ENCODE measurements at regions not wholly inside any gene's neighbourhood (a gene's known extent, or its start where the extent isn't known, plus 50 kb on each side); places are given as distances from the start of the nearest gene placed in this dataset.

GRCh38 chr21:25115021-25115420 lies 492.3 kb downstream of the MRPL39 start:
- 0% methylated on average over 1 of the region's 1 CpG for WGBS (ENCODE audit: missing lambda C conversion rate)
- FAIRE-seq (no peak), ATAC-seq (no peak), DNase-seq (ENCODE audit: low read depth in 1 of 2, low spot score in 1 of 2) (no peak)
- ChIA-PET CTCF (no interaction called here), POLR2A (no interaction called here)
- TF ChIP-seq CBX2 (IDR thresholded peaks at IDR 0.05; ENCODE audit: borderline replicate concordance, low read depth) (no peak), RCOR1 (IDR thresholded peaks at IDR 0.05; ENCODE audit: low read depth, low read length) (no peak), RAD21 (conservative IDR thresholded peaks at IDR 0.05 in 1 of 2, IDR thresholded peaks at IDR 0.05 in 1 of 2) (no peak)
- no peaks in the 10 kb centered on the region for H3K9me3 ChIP-seq
- H3K27ac ChIP-seq, result no peak overlapping the region
- no peak overlapping the region for H3K4me2 ChIP-seq
- H3K4me1 ChIP-seq, result no peaks in the 10 kb centered on the region
- H3K4me3 ChIP-seq, result no peak overlapping the region

GRCh38 chr21:25107708-25108107 lies 499.6 kb downstream of the MRPL39 start:
- ChIA-PET POLR2A (no interaction called here), CTCF (no interaction called here)
- no peak for ATAC-seq
- Histone ChIP-seq H3K4me2 (no peak overlapping the region), H3K4me3 (no peak overlapping the region), H3K27ac (no peak overlapping the region), H3K4me1 (no peaks in the 10 kb centered on the region), H3K9me3 (no peaks in the 10 kb centered on the region)
- WGBS (ENCODE audit: missing lambda C conversion rate), result 0% methylated on average over 2 of the region's 3 CpGs
- FAIRE-seq, result no peak
- no peak for DNase-seq (ENCODE audit: low read depth in 1 of 2, low spot score in 1 of 2)
- TF ChIP-seq FOSB (CRISPR knock-in tag; IDR thresholded peaks at IDR 0.05), result no peak
- no peak for TF ChIP-seq HOXB5 (CRISPR knock-in tag; IDR thresholded peaks at IDR 0.05)
- no peak for TF ChIP-seq EHMT2 (IDR thresholded peaks at IDR 0.05; ENCODE audit: low read depth)
- TF ChIP-seq HEYL (CRISPR knock-in tag; IDR thresholded peaks at IDR 0.05), result no peak
- no peak for TF ChIP-seq CBX8 (IDR thresholded peaks at IDR 0.05)
- TF ChIP-seq MYC (IDR thresholded peaks at IDR 0.05; ENCODE audit: borderline replicate concordance, low read length), result no peak
- no peak for TF ChIP-seq POLR2A (IDR thresholded peaks at IDR 0.05; ENCODE audit: low read length)
- no peak for TF ChIP-seq JUN (IDR thresholded peaks at IDR 0.05)

- Histone ChIP-seq H3K4me3 (no peak overlapping the region), H3K9me3 (no peaks in the 10 kb centered on the region), H3K4me1 (no peaks in the 10 kb centered on the region), H3K27ac (no peak overlapping the region), H3K4me2 (no peak overlapping the region)
- FAIRE-seq (no peak), DNase-seq (ENCODE audit: low read depth in 1 of 2, low spot score in 1 of 2) (no peak), ATAC-seq (no peak)
- TF ChIP-seq MAFK (IDR thresholded peaks at IDR 0.05; ENCODE audit: partially characterized antibody) (peak; percentile 46), CBX8 (IDR thresholded peaks at IDR 0.05) (no peak)
- ChIA-PET POLR2A (no interaction called here), CTCF (no interaction called here)
Measured at GRCh38 chr21:25103500-25104207, 503.6 kb downstream of the MRPL39 start.

- ChIA-PET POLR2A (no interaction called here), CTCF (no interaction called here)
- WGBS (ENCODE audit: missing lambda C conversion rate), result 9% methylated on average over 2 of the region's 2 CpGs
- ATAC-seq (no peak), FAIRE-seq (no peak), DNase-seq (ENCODE audit: low read depth in 1 of 2, low spot score in 1 of 2) (no peak)
- H3K4me2 ChIP-seq, result no peak overlapping the region
- H3K9me3 ChIP-seq, result no peaks in the 10 kb centered on the region
- H3K4me1 ChIP-seq, result no peaks in the 10 kb centered on the region
- H3K4me3 ChIP-seq, result no peak overlapping the region
- no peak overlapping the region for H3K27ac ChIP-seq
- TF ChIP-seq E2F6 (IDR thresholded peaks at IDR 0.05; ENCODE audit: borderline replicate concordance, low read depth), result no peak
- no peak for TF ChIP-seq ZC3H11A (IDR thresholded peaks at IDR 0.05)
- no peak for TF ChIP-seq BCL3 (IDR thresholded peaks at IDR 0.05)
- TF ChIP-seq JUN (IDR thresholded peaks at IDR 0.05), result no peak
- TF ChIP-seq MAFK (IDR thresholded peaks at IDR 0.05; ENCODE audit: partially characterized antibody), result no peak
- no peak for TF ChIP-seq CHD2 (IDR thresholded peaks at IDR 0.05; ENCODE audit: low read length, partially characterized antibody)
- TF ChIP-seq KDM1A (IDR thresholded peaks at IDR 0.05; ENCODE audit: low read depth), result no peak
- TF ChIP-seq EP300 (IDR thresholded peaks at IDR 0.05), result no peak
- TF ChIP-seq NFE2L2 (conservative IDR thresholded peaks at IDR 0.05; ENCODE audit: low read length), result no peak
- no peak for TF ChIP-seq CEBPB (IDR thresholded peaks at IDR 0.05)
- TF ChIP-seq MAX (IDR thresholded peaks at IDR 0.05), result no peak
- no peak for TF ChIP-seq GATA3 (IDR thresholded peaks at IDR 0.05; ENCODE audit: borderline replicate concordance)
- TF ChIP-seq RAD21 (conservative IDR thresholded peaks at IDR 0.05 in 1 of 2, IDR thresholded peaks at IDR 0.05 in 1 of 2), result no peak
- TF ChIP-seq ESRRA (IDR thresholded peaks at IDR 0.05; ENCODE audit: borderline replicate concordance, low read length), result no peak
- TF ChIP-seq BHLHE40 (IDR thresholded peaks at IDR 0.05; ENCODE audit: low read depth, low read length), result no peak
Measured at GRCh38 chr21:25097648-25098047, 509.6 kb downstream of the MRPL39 start.

Data from A549 (cell line).